K562 (cell line): ENCODE measurements at regions not wholly inside any gene's neighbourhood (a gene's known extent, or its start where the extent isn't known, plus 50 kb on each side); places are given as distances from the start of the nearest gene placed in this dataset.

ENCODE experiments used
- ATAC-seq: fragments of 200-7000 bp; cut with Tn5 transposase; 3 replicates; pipeline ENCODE4 v1.9.1; 2020; ENCODE audit warnings: moderate library complexity
- BruUV-seq: library from RNA; stranded (reverse); fragments of 400-500 nt; replicated peaks from 2 replicates; lab custom pipeline; 2021; lab: Mats Ljungman, UMichigan
- CTCF ChIA-PET: fragments of 300-600 bp; formaldehyde crosslinking; extraction: SDS; loops from one replicate; lab custom pipeline; 2021; ENCODE audit warnings: low intra/inter-chr PET ratio; lab: Yijun Ruan, JAX
- POLR2A ChIA-PET: fragments of 300-600, 350-650 bp; sonication (Branson Sonifier 250); formaldehyde crosslinking; extraction: SDS; loops from one replicate; lab custom pipeline; 2021; ENCODE audit warnings: antibody characterized with exemption, inconsistent platforms; lab: Yijun Ruan, JAX
- DNase-seq, 4 experiments: peaks; one replicate each; pipeline versions ENCODE4 v3.0.0 to v3.0.0-alpha.2; 2011 to 2018; ENCODE audit warnings: low spot score in 3 of 4, mixed read lengths in 3 of 4; ENCODE audit errors: extremely low read depth in 1 of 4
- FAIRE-seq: peaks from 2 replicates; lab custom pipeline; 2011; peaks lifted over from hg19 to GRCh38; lab: Jason Lieb, UNC
- H2AFZ ChIP-seq: 2 replicates; pipeline ENCODE4 v1.6.0; 2011; ENCODE audit warnings: low read depth, low read length, control low read depth, inconsistent platforms
- H3K27ac ChIP-seq: fragments of 200-600 bp; 3 replicates; pipeline ENCODE4 v1.8.0; 2011; ENCODE audit warnings: low read depth, mild to moderate bottlenecking, control low read depth, inconsistent platforms, low read length, moderate library complexity, mixed read lengths; ENCODE audit errors: extremely low read depth
- H3K27me3 ChIP-seq, 2 experiments: fragments of 300-600 bp in 1 of 2; 2 replicates in 1 of 2; 3 replicates in 1 of 2; pipeline versions ENCODE4 v1.6.0 to v1.8.0; 2011; ENCODE audit warnings: inconsistent platforms in 2 of 2, low read length in 2 of 2, mild to moderate bottlenecking in 1 of 2, mixed read lengths in 1 of 2, moderate library complexity in 1 of 2; ENCODE audit not compliant: control insufficient read depth in 2 of 2, insufficient read depth in 2 of 2
- H3K36me3 ChIP-seq: fragments of 300-600 bp; 3 replicates; pipeline ENCODE4 v1.8.0; 2011; ENCODE audit warnings: mild to moderate bottlenecking, low read length, inconsistent platforms; ENCODE audit not compliant: control insufficient read depth, insufficient read depth
- H3K4me1 ChIP-seq, 2 experiments: fragments of 200-600 bp in 1 of 2; replicated peaks in 1 of 2; 2 replicates in 1 of 2; 3 replicates in 1 of 2; pipeline versions ENCODE4 v1.5.1 to v1.8.0; 2011; ENCODE audit warnings: inconsistent platforms in 2 of 2, low read length in 2 of 2, mild to moderate bottlenecking in 1 of 2, mixed read lengths in 1 of 2, moderate library complexity in 1 of 2; ENCODE audit not compliant: control insufficient read depth in 2 of 2, insufficient read depth in 2 of 2
- H3K4me2 ChIP-seq: 2 replicates; pipeline ENCODE4 v1.6.1; 2011; ENCODE audit warnings: low read length, control low read depth, inconsistent platforms, mixed read lengths; ENCODE audit not compliant: insufficient read depth
- H3K4me3 ChIP-seq: fragments of 200-600 bp; sonication (generic), shearing (Covaris generic); 2 replicates; pipeline ENCODE4 v1.5.1; 2016; ENCODE audit warnings: control low read depth, inconsistent platforms
- H3K79me2 ChIP-seq: fragments of 200-600 bp; 3 replicates; pipeline ENCODE4 v1.8.0; 2011; ENCODE audit warnings: low read length, inconsistent platforms; ENCODE audit not compliant: control insufficient read depth, insufficient read depth
- H3K9ac ChIP-seq, 2 experiments: 2 replicates each; pipeline versions ENCODE4 v1.6.0 to v1.6.1; 2011; ENCODE audit warnings: low read depth in 2 of 2, low read length in 2 of 2, control low read depth in 1 of 2, inconsistent platforms in 1 of 2, mild to moderate bottlenecking in 1 of 2, mixed read lengths in 1 of 2; ENCODE audit not compliant: insufficient read depth in 1 of 2
- H3K9me1 ChIP-seq: one replicate; pipeline ENCODE4 v1.6.0; 2011; ENCODE audit warnings: inconsistent platforms, mild to moderate bottlenecking, low read length, moderate library complexity; ENCODE audit not compliant: control insufficient read depth, insufficient read depth
- H3K9me3 ChIP-seq: replicated peaks from 2 replicates; pipeline ENCODE4 v1.5.1; 2011; ENCODE audit warnings: low read depth, low read length, inconsistent platforms; ENCODE audit not compliant: control insufficient read depth, insufficient read depth
- H4K20me1 ChIP-seq: replicated peaks from 2 replicates; pipeline ENCODE4 v1.6.1; 2011; ENCODE audit warnings: low read length, inconsistent platforms, mixed read lengths; ENCODE audit not compliant: control insufficient read depth, insufficient read depth
- ERF ChIP-seq: fragments of 450-650 bp; formaldehyde crosslinking; IDR thresholded peaks from 2 replicates; pipeline ENCODE4 v1.4.0; 2020; ENCODE audit warnings: mild to moderate bottlenecking, mixed read lengths
- MAFG ChIP-seq: fragments of 450-650 bp; conservative IDR thresholded peaks from 2 replicates; pipeline ENCODE4 v1.6.1; 2016; ENCODE audit warnings: missing genetic modification characterization, missing compliant biosample characterization
- NBN ChIP-seq: fragments of 450-650 bp; IDR thresholded peaks from 2 replicates; pipeline ENCODE4 v1.6.1; 2016; ENCODE audit warnings: low read depth, mild to moderate bottlenecking
- POLR2AphosphoS5 ChIP-seq: IDR thresholded peaks from 2 replicates; pipeline ENCODE4 v1.6.1; 2011; ENCODE audit warnings: mild to moderate bottlenecking, low read depth, low read length, moderate library complexity; ENCODE audit not compliant: control insufficient read depth, insufficient read depth
- RBM17 ChIP-seq: fragments of 200-400 bp; formaldehyde crosslinking; IDR thresholded peaks from 2 replicates; pipeline ENCODE4 v1.6.1; 2017; ENCODE audit warnings: low read depth, mild to moderate bottlenecking, low read length, borderline replicate concordance
- RBM39 ChIP-seq: fragments of 200-400 bp; formaldehyde crosslinking; optimal IDR thresholded peaks from 2 replicates; pipeline ENCODE3; 2018; ENCODE audit warnings: low read depth, low read length
- ZNF212 ChIP-seq: fragments of 450-650 bp; formaldehyde crosslinking; IDR thresholded peaks from 2 replicates; pipeline ENCODE4 v1.4.0; 2020; ENCODE audit warnings: mild to moderate bottlenecking
- WGBS: fragments of 100-300 bp; shearing (Covaris generic); methylation state at CpG from one replicate; pipeline ENCODE4 v1.1.6; 2016; ENCODE audit warnings: low coverage, mixed read lengths; ENCODE audit not compliant: insufficient coverage; ENCODE audit errors: missing lambda C conversion rate; 5-methylcytosine and 5-hydroxymethylcytosine counted together
- in situ Hi-C: fragments of 300-500 bp; cut with MboI; formaldehyde crosslinking; loops from 4 replicates; pipeline ENCODE4 v1.15.0; 2018; ENCODE audit warnings: inconsistent platforms, mixed read lengths
- intact Hi-C: fragments of 100-400 bp; cut with micrococcal nuclease; formaldehyde crosslinking; loops from 2 replicates; pipeline ENCODE4 v1.14.2; 2022
- TF ChIP-seq, protein P1 (sequence below): fragments of 150-350 bp; conservative IDR thresholded peaks from 2 replicates; pipeline ENCODE4 v1.6.1; 2014; ENCODE audit warnings: low read length
- TF ChIP-seq, protein P2 (sequence below), 2 experiments: fragments of 450-650 bp; IDR thresholded peaks; 2 replicates each; pipeline ENCODE4 v1.6.1; 2016; ENCODE audit warnings: mild to moderate bottlenecking in 2 of 2, borderline replicate concordance in 1 of 2, low read depth in 1 of 2, moderate library complexity in 1 of 2

- no peaks in the 10 kb centered on the region for H3K9me3 ChIP-seq
- CTCF ChIA-PET: no interaction called here
- no peak overlapping the region for H3K4me2 ChIP-seq
- H3K36me3 ChIP-seq: no peaks in the 10 kb centered on the region
- DNase-seq (no peak), ATAC-seq (no peak), FAIRE-seq (no peak)
- no peak overlapping the region for H3K9ac ChIP-seq
- POLR2A ChIA-PET: no interaction called here
- H3K4me1 ChIP-seq: peaks cover 0 to 10% of the 10 kb centered on the region in 2 experiments; a peak in 2 of 5 replicates
- peaks cover 9 to 86% of the 10 kb centered on the region in 2 experiments; a peak in 4 of 5 replicates for H3K27me3 ChIP-seq
- H3K4me3 ChIP-seq: no peak overlapping the region
- H3K9me1 ChIP-seq: no peaks in the 10 kb centered on the region
- no peaks in the 10 kb centered on the region for H3K79me2 ChIP-seq
- in situ Hi-C loops: no loop called here
- no TSS peak for BruUV-seq
- WGBS: 0% methylated on average over 9 of the region's 9 CpGs
- peaks cover 4% of the 10 kb centered on the region for H4K20me1 ChIP-seq
- no peak overlapping the region for H2AFZ ChIP-seq
- H3K27ac ChIP-seq: no peak overlapping the region
- intact Hi-C loops: no loop called here
- no peak for TF ChIP-seq ERF (CRISPR knock-in tag)
- TF ChIP-seq NBN: no peak
- TF ChIP-seq, protein P1, sequence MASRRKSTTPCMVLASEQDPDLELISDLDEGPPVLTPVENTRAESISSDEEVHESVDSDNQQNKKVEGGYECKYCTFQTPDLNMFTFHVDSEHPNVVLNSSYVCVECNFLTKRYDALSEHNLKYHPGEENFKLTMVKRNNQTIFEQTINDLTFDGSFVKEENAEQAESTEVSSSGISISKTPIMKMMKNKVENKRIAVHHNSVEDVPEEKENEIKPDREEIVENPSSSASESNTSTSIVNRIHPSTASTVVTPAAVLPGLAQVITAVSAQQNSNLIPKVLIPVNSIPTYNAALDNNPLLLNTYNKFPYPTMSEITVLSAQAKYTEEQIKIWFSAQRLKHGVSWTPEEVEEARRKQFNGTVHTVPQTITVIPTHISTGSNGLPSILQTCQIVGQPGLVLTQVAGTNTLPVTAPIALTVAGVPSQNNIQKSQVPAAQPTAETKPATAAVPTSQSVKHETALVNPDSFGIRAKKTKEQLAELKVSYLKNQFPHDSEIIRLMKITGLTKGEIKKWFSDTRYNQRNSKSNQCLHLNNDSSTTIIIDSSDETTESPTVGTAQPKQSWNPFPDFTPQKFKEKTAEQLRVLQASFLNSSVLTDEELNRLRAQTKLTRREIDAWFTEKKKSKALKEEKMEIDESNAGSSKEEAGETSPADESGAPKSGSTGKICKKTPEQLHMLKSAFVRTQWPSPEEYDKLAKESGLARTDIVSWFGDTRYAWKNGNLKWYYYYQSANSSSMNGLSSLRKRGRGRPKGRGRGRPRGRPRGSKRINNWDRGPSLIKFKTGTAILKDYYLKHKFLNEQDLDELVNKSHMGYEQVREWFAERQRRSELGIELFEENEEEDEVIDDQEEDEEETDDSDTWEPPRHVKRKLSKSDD: no peak
- TF ChIP-seq RBM39: no peak
- TF ChIP-seq ZNF212: no peak
- TF ChIP-seq RBM17: no peak
- TF ChIP-seq MAFG (tag): no peak
- TF ChIP-seq POLR2AphosphoS5: no peak
- TF ChIP-seq, protein P2, sequence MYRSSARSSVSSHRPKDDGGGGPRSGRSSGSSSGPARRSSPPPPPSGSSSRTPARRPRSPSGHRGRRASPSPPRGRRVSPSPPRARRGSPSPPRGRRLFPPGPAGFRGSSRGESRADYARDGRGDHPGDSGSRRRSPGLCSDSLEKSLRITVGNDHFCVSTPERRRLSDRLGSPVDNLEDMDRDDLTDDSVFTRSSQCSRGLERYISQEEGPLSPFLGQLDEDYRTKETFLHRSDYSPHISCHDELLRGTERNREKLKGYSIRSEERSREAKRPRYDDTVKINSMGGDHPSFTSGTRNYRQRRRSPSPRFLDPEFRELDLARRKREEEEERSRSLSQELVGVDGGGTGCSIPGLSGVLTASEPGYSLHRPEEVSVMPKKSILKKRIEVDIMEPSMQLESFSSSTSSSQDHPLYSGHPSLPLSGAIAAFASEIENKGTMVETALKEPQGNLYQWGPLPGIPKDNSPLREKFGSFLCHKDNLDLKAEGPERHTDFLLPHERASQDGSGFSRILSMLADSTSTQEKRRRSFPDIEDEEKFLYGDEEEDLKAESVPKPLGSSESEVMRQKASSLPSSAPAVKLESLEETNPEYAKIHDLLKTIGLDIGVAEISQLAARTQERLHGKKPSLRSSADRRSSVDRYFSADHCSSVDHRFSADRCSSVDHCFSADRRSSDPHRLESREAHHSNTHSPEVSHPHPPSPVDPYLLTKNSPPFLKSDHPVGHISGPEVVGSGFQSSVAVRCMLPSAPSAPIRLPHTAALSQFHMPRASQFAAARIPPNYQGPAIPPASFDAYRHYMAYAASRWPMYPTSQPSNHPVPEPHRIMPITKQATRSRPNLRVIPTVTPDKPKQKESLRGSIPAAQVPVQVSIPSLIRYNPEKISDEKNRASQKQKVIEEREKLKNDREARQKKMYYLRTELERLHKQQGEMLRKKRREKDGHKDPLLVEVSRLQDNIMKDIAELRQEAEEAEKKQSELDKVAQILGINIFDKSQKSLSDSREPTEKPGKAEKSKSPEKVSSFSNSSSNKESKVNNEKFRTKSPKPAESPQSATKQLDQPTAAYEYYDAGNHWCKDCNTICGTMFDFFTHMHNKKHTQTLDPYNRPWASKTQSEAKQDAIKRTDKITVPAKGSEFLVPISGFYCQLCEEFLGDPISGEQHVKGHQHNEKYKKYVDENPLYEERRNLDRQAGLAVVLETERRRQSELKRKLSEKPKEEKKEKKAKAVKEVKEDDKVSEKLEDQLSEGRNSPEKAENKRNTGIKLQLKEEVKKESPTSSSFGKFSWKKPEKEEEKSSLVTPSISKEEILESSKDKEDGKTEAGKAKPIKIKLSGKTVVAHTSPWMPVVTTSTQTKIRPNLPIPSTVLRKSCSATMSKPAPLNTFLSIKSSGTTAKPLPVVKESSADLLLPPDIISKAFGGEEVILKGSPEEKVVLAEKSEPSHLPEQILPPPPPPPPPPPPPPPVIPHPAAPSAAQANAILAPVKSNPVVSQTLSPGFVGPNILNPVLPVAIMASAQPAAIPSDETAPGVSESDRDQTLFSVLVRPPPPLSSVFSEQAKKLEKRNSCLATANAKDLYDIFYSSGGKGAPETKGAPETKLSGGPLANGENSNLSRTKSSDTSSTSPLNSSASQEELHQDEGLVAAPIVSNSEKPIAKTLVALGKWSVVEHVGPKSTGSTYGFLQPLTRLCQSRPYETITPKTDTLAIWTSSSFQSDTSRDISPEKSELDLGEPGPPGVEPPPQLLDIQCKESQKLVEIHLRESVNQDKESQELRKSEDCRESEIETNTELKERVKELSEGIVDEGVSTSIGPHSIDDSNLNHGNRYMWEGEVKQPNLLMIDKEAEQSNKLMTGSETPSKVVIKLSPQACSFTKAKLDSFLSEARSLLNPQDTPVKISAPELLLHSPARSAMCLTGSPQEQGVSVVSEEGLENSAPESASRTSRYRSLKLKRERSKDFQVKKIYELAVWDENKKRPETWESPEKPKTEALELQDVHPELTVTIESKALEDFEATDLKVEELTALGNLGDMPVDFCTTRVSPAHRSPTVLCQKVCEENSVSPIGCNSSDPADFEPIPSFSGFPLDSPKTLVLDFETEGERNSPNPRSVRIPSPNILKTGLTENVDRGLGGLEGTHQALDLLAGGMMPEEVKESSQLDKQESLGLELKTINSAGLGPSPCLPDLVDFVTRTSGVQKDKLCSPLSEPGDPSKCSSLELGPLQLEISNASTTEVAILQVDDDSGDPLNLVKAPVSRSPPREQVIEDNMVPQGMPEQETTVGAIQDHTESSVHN (IDR thresholded peaks at IDR 0.05; ENCODE audit: borderline replicate concordance in 1 of 2, low read depth in 1 of 2): no peak
These were observed 213.2 kb downstream of the ERMARD start for GRCh38 chr6:169964486-169965180.
